Transverse colon (tissue), 4 donors: ENCODE measurements at regions not wholly inside any gene's neighbourhood (a gene's known extent, or its start where the extent isn't known, plus 50 kb on each side); places are given as distances from the start of the nearest gene placed in this dataset.

Experiments used
- POLR2AphosphoS5 ChIP-seq, 3 donors: sonication (generic); formaldehyde crosslinking; IDR thresholded peaks; one replicate each; pipeline ENCODE4 v1.6.1; 2016; ENCODE audit warnings: antibody characterized with exemption in 3 of 3
- TF ChIP-seq, protein P1 (sequence below), 5 experiments: fragments of 200-600 bp in 3 of 5; fragments of 450-650 bp in 2 of 5; sonication (generic) in 3 of 5; IDR thresholded peaks; 1 replicate in 2 of 5; 2 replicates in 3 of 5; pipeline ENCODE4 v1.5.1; 2016 to 2017; ENCODE audit warnings: antibody characterized with exemption in 5 of 5, inconsistent platforms in 3 of 5, mild to moderate bottlenecking in 2 of 5, moderate library complexity in 1 of 5

DNA sequence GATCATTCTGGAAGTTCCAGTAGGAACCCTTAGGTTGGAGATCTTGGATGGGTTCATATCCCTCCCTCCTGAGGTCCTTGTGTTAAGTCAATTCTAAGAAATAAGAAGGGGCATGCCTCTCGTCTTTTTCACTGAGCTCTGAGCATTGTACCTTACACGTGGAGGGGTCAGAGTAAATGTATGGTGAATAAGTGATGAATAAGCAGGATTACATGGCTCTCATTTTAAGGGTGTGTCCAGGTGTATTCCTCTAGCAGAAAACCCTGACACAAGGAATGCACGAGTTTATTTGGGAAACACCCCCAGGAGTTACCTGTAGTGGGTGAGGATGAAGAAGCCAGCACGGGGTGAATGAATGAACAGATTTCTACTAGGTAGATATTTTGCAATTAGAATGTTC is 400.2 kb downstream of the KIF16B start:
- TF ChIP-seq, protein P1, sequence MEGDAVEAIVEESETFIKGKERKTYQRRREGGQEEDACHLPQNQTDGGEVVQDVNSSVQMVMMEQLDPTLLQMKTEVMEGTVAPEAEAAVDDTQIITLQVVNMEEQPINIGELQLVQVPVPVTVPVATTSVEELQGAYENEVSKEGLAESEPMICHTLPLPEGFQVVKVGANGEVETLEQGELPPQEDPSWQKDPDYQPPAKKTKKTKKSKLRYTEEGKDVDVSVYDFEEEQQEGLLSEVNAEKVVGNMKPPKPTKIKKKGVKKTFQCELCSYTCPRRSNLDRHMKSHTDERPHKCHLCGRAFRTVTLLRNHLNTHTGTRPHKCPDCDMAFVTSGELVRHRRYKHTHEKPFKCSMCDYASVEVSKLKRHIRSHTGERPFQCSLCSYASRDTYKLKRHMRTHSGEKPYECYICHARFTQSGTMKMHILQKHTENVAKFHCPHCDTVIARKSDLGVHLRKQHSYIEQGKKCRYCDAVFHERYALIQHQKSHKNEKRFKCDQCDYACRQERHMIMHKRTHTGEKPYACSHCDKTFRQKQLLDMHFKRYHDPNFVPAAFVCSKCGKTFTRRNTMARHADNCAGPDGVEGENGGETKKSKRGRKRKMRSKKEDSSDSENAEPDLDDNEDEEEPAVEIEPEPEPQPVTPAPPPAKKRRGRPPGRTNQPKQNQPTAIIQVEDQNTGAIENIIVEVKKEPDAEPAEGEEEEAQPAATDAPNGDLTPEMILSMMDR (IDR thresholded peaks at IDR 0.05): no peak
- TF ChIP-seq POLR2AphosphoS5 (IDR thresholded peaks at IDR 0.05): no peak
